ENCODE measurements at regions not wholly inside any gene's neighbourhood (a gene's known extent, or its start where the extent isn't known, plus 50 kb on each side); places are given as distances from the start of the nearest gene placed in this dataset.

DNA sequence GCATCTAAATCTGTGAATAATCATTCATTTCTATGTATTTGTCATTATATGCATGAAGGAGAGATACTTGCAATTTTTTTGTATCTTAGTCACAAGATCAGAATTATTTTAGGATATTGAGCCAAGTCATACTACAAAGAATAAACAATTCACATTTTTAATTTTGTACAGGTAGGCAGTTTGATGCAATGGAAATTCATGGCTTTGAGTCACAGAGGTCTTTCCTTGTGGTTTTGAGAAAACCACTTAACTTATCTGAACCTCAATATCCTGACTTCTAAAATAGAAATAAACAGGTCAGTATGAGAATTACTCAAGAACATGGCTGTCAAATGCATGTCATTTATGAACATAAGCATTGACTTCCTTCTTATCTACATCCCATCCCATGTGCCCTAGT lies 221.4 kb upstream of the SLC10A2 start:
- TF ChIP-seq EZH2 (IDR thresholded peaks at IDR 0.05; ENCODE audit: borderline replicate concordance, low read length): no peak
- TF ChIP-seq, protein P1, sequence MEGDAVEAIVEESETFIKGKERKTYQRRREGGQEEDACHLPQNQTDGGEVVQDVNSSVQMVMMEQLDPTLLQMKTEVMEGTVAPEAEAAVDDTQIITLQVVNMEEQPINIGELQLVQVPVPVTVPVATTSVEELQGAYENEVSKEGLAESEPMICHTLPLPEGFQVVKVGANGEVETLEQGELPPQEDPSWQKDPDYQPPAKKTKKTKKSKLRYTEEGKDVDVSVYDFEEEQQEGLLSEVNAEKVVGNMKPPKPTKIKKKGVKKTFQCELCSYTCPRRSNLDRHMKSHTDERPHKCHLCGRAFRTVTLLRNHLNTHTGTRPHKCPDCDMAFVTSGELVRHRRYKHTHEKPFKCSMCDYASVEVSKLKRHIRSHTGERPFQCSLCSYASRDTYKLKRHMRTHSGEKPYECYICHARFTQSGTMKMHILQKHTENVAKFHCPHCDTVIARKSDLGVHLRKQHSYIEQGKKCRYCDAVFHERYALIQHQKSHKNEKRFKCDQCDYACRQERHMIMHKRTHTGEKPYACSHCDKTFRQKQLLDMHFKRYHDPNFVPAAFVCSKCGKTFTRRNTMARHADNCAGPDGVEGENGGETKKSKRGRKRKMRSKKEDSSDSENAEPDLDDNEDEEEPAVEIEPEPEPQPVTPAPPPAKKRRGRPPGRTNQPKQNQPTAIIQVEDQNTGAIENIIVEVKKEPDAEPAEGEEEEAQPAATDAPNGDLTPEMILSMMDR (conservative IDR thresholded peaks at IDR 0.05 in 1 of 2, IDR thresholded peaks at IDR 0.05 in 1 of 2; ENCODE audit: extremely low read depth in 1 of 2, insufficient read depth in 1 of 2, low read depth in 1 of 2, low read length in 2 of 2): no peak

Data from mammary epithelial cell (primary cell).